H1 (cell line): ENCODE measurements at regions not wholly inside any gene's neighbourhood (a gene's known extent, or its start where the extent isn't known, plus 50 kb on each side); places are given as distances from the start of the nearest gene placed in this dataset.

Experiments
- CTCF ChIA-PET: fragments of 300-600 bp; sonication (Branson Sonifier 250); formaldehyde crosslinking; loops from one replicate; lab custom pipeline; 2021; ENCODE audit not compliant: partially characterized antibody; lab: Charles Lee
- POLR2A ChIA-PET: fragments of 300-600 bp; sonication (Branson Sonifier 250); formaldehyde crosslinking; loops from one replicate; lab custom pipeline; 2021; ENCODE audit warnings: inconsistent platforms; ENCODE audit not compliant: partially characterized antibody; lab: Charles Lee
- DNase-seq, 2 experiments: peaks; one replicate each; pipeline versions ENCODE4 v3.0.0 to v3.0.0-alpha.2; 2010 to 2022; ENCODE audit warnings: low spot score in 2 of 2, low read depth in 1 of 2, mixed read lengths in 1 of 2
- FAIRE-seq: peaks from 2 replicates; lab custom pipeline; 2011; peaks lifted over from hg19 to GRCh38; lab: Jason Lieb, UNC
- H2AFZ ChIP-seq: 2 replicates; pipeline ENCODE4 v1.8.1; 2012; ENCODE audit warnings: low read length, inconsistent platforms
- H2AK5ac ChIP-seq: 2 replicates; pipeline ENCODE4 v1.6.1; 2013; ENCODE audit warnings: low read depth, low read length
- H2BK120ac ChIP-seq: replicated peaks from 2 replicates; pipeline ENCODE3; 2013; ENCODE audit warnings: low read depth, low read length, inconsistent platforms
- H2BK12ac ChIP-seq: 2 replicates; pipeline ENCODE4 v1.6.1; 2013; ENCODE audit warnings: low read depth, low read length
- H2BK15ac ChIP-seq: 2 replicates; pipeline ENCODE4 v1.6.1; 2013; ENCODE audit warnings: low read length
- H2BK20ac ChIP-seq: 2 replicates; pipeline ENCODE4 v1.6.1; 2013; ENCODE audit warnings: low read length
- H2BK5ac ChIP-seq: 2 replicates; pipeline ENCODE4 v1.6.1; 2013; ENCODE audit warnings: low read depth, low read length
- H3K14ac ChIP-seq: 2 replicates; pipeline ENCODE4 v1.6.1; 2013; ENCODE audit warnings: inconsistent platforms; ENCODE audit not compliant: insufficient read length
- H3K18ac ChIP-seq: 2 replicates; pipeline ENCODE4 v1.6.1; 2013; ENCODE audit warnings: low read length; ENCODE audit errors: extremely low read depth
- H3K23ac ChIP-seq: 2 replicates; pipeline ENCODE4 v1.6.1; 2013; ENCODE audit warnings: inconsistent platforms; ENCODE audit not compliant: insufficient read length
- H3K23me2 ChIP-seq: 2 replicates; pipeline ENCODE4 v1.6.1; 2013; ENCODE audit warnings: low read depth, low read length
- H3K27ac ChIP-seq: 2 replicates; pipeline ENCODE4 v1.6.1; 2011; ENCODE audit warnings: low read depth, low read length, inconsistent platforms
- H3K27me3 ChIP-seq, 4 experiments: replicated peaks in 1 of 4; 1 replicate in 1 of 4; 2 replicates in 3 of 4; pipeline versions ENCODE4 v1.6.1 to v1.8.1; 2011 to 2013; ENCODE audit warnings: low read length in 3 of 4, mild to moderate bottlenecking in 3 of 4, inconsistent platforms in 2 of 4, mixed read lengths in 2 of 4, moderate library complexity in 1 of 4; ENCODE audit not compliant: control insufficient read depth in 3 of 4, insufficient read depth in 3 of 4; ENCODE audit errors: extremely low read depth in 1 of 4
- H3K36me3 ChIP-seq, 4 experiments: 2 replicates each; pipeline versions ENCODE4 v1.6.1 to v1.8.1; 2011 to 2013; ENCODE audit warnings: mild to moderate bottlenecking in 4 of 4, low read length in 3 of 4, moderate library complexity in 2 of 4, control low read depth in 1 of 4, inconsistent platforms in 1 of 4; ENCODE audit not compliant: insufficient read depth in 4 of 4, control insufficient read depth in 2 of 4
- H3K4ac ChIP-seq: replicated peaks from 2 replicates; pipeline ENCODE3; 2013; ENCODE audit warnings: low read length, low read depth, mixed read lengths, inconsistent platforms; ENCODE audit not compliant: insufficient read length
- H3K4me1 ChIP-seq, 4 experiments: replicated peaks in 1 of 4; 1 replicate in 1 of 4; 2 replicates in 3 of 4; pipeline versions ENCODE4 v1.6.1 to v1.8.1; 2011 to 2013; ENCODE audit warnings: low read length in 3 of 4, inconsistent platforms in 2 of 4, mixed read lengths in 1 of 4; ENCODE audit not compliant: insufficient read depth in 4 of 4, control insufficient read depth in 3 of 4
- H3K4me2 ChIP-seq, 2 experiments: 2 replicates each; pipeline versions ENCODE4 v1.6.1 to v1.8.1; 2011 to 2013; ENCODE audit warnings: low read depth in 2 of 2, low read length in 2 of 2, control low read depth in 1 of 2, inconsistent platforms in 1 of 2, mild to moderate bottlenecking in 1 of 2; ENCODE audit not compliant: insufficient read depth in 1 of 2
- H3K4me3 ChIP-seq, 4 experiments: fragments of 200-600, 300-600 bp in 1 of 4; sonication (generic), shearing (Covaris generic), sonication (Bioruptor Twin) in 1 of 4; 2 replicates each; pipeline versions ENCODE4 v1.5.1 to v1.8.1; 2011 to 2016; ENCODE audit warnings: low read length in 4 of 4, low read depth in 3 of 4, control low read depth in 2 of 4, inconsistent platforms in 2 of 4, mild to moderate bottlenecking in 2 of 4, mixed read lengths in 1 of 4, moderate library complexity in 1 of 4; ENCODE audit not compliant: insufficient read depth in 2 of 4; ENCODE audit errors: extremely low read depth in 1 of 4
- H3K56ac ChIP-seq: replicated peaks from 2 replicates; pipeline ENCODE3; 2013; ENCODE audit warnings: low read depth, mild to moderate bottlenecking, mixed read lengths, low read length, inconsistent platforms; ENCODE audit not compliant: insufficient read length
- H3K79me1 ChIP-seq: 2 replicates; pipeline ENCODE4 v1.6.1; 2013; ENCODE audit warnings: low read depth, low read length, control low read depth
- H3K79me2 ChIP-seq, 2 experiments: 2 replicates each; pipeline versions ENCODE4 v1.6.1 to v1.8.1; 2012 to 2013; ENCODE audit warnings: low read length in 2 of 2, mild to moderate bottlenecking in 2 of 2, inconsistent platforms in 1 of 2; ENCODE audit not compliant: insufficient read depth in 2 of 2, control insufficient read depth in 1 of 2
- H3K9ac ChIP-seq, 4 experiments: replicated peaks in 1 of 4; 1 replicate in 1 of 4; 2 replicates in 3 of 4; pipeline versions ENCODE4 v1.6.1 to v1.8.1; 2011 to 2013; ENCODE audit warnings: low read depth in 3 of 4, low read length in 3 of 4, control low read depth in 2 of 4, mild to moderate bottlenecking in 2 of 4, moderate library complexity in 2 of 4, inconsistent platforms in 1 of 4; ENCODE audit errors: extremely low read depth in 1 of 4
- H3K9me3 ChIP-seq, 2 experiments: 2 replicates each; pipeline versions ENCODE4 v1.6.1 to v1.8.1; 2012 to 2013; ENCODE audit warnings: mild to moderate bottlenecking in 2 of 2, moderate library complexity in 2 of 2, control low read depth in 1 of 2, inconsistent platforms in 1 of 2, low read depth in 1 of 2, low read length in 1 of 2, mixed read lengths in 1 of 2; ENCODE audit not compliant: insufficient read depth in 2 of 2
- H4K20me1 ChIP-seq, 2 experiments: replicated peaks in 1 of 2; 2 replicates each; pipeline versions ENCODE3 to v1.8.1; 2011 to 2013; ENCODE audit warnings: inconsistent platforms in 2 of 2, low read length in 2 of 2, mild to moderate bottlenecking in 1 of 2; ENCODE audit not compliant: insufficient read depth in 2 of 2, control insufficient read depth in 1 of 2
- H4K5ac ChIP-seq: 2 replicates; pipeline ENCODE4 v1.6.1; 2013; ENCODE audit warnings: low read length, low read depth, mixed read lengths, inconsistent platforms; ENCODE audit not compliant: insufficient read length
- H4K8ac ChIP-seq: 2 replicates; pipeline ENCODE4 v1.8.0; 2013; ENCODE audit warnings: mild to moderate bottlenecking, moderate library complexity, low read length, inconsistent platforms; ENCODE audit not compliant: insufficient read depth; ENCODE audit errors: extremely low read depth
- H4K91ac ChIP-seq: replicated peaks from 2 replicates; pipeline ENCODE3; 2013; ENCODE audit warnings: low read length, mixed read lengths, inconsistent platforms; ENCODE audit not compliant: insufficient read length
- SIX5 ChIP-seq: IDR thresholded peaks from 2 replicates; pipeline ENCODE4 v1.6.1; 2011; ENCODE audit warnings: mild to moderate bottlenecking, low read depth, low read length
- TCF12 ChIP-seq: IDR thresholded peaks from 2 replicates; pipeline ENCODE4 v1.6.1; 2011; ENCODE audit warnings: low read depth, mild to moderate bottlenecking, low read length
- WGBS, 2 experiments: shearing (Covaris generic) in 1 of 2; methylation state at CpG; one replicate each; pipeline versions ENCODE4 v1.1.6 to v1.1.7; 2013 to 2015; ENCODE audit warnings: low lambda C conversion rate in 2 of 2, mixed read lengths in 2 of 2, inconsistent platforms in 1 of 2, low coverage in 1 of 2, missing lambda C conversion rate in 1 of 2; ENCODE audit not compliant: insufficient replicate concordance in 2 of 2, insufficient coverage in 1 of 2, insufficient read length in 1 of 2; ENCODE audit errors: extremely low coverage in 1 of 2, missing lambda C conversion rate in 1 of 2; 5-methylcytosine and 5-hydroxymethylcytosine counted together

GRCh38 chr3:4232798-4233197, 70.4 kb upstream of the SETMAR start:
- H3K9ac ChIP-seq, result no peak overlapping the region
- H2BK15ac ChIP-seq, result no peak overlapping the region
- ChIA-PET POLR2A (no interaction called here), CTCF (interaction anchor here (0.8 to 1.3 kb wide), 2 partner anchors 8 to 103 kb away, joined by 3 read pairs; no protein-coding TSS in a partner anchor)
- no peaks in the 10 kb centered on the region for H3K9me3 ChIP-seq
- H3K36me3 ChIP-seq, result no peaks in the 10 kb centered on the region
- H2AFZ ChIP-seq, result no peak overlapping the region
- DNase-seq (no peak), FAIRE-seq (peak; percentile 58)
- H3K4ac ChIP-seq, result no peak overlapping the region
- peaks cover 0 to 3% (median under 1%) of the 10 kb centered on the region in 4 experiments; a peak in 4 of 7 replicates for H3K4me1 ChIP-seq
- H2BK120ac ChIP-seq, result no peak overlapping the region
- no peak overlapping the region for H4K5ac ChIP-seq
- H3K4me3 ChIP-seq, result no peak overlapping the region
- TF ChIP-seq SIX5 (no peak), TCF12 (peak; percentile 98)
- no peak overlapping the region for H4K8ac ChIP-seq
- H2BK12ac ChIP-seq, result no peak overlapping the region
- H3K79me1 ChIP-seq, result no peaks in the 10 kb centered on the region
- H3K23me2 ChIP-seq, result no peaks in the 10 kb centered on the region
- H3K56ac ChIP-seq, result no peak overlapping the region
- 26% methylated on average over 3 of the region's 3 CpGs; no CpG with 5 or more reads in 1 of the 2 experiments for WGBS, 2 experiments
- no peak overlapping the region for H2BK20ac ChIP-seq
- H3K79me2 ChIP-seq, result no peaks in the 10 kb centered on the region
- H2BK5ac ChIP-seq, result no peak overlapping the region
- peaks cover 2 to 10% (median 8%) of the 10 kb centered on the region in 4 experiments; a peak in 5 of 7 replicates for H3K27me3 ChIP-seq
- H3K27ac ChIP-seq, result no peak overlapping the region
- H4K20me1 ChIP-seq, result no peaks in the 10 kb centered on the region
- H3K23ac ChIP-seq, result no peak overlapping the region
- H3K14ac ChIP-seq, result no peak overlapping the region
- no peak overlapping the region for H4K91ac ChIP-seq
- no peak overlapping the region for H2AK5ac ChIP-seq
- no peak overlapping the region for H3K18ac ChIP-seq
- peak overlapping the region in 1 of 2 experiments; percentile 49; a peak in 2 of 4 replicates for H3K4me2 ChIP-seq
